K562 (cell line): ENCODE measurements at regions not wholly inside any gene's neighbourhood (a gene's known extent, or its start where the extent isn't known, plus 50 kb on each side); places are given as distances from the start of the nearest gene placed in this dataset.

Source experiments
- MYC ChIP-seq, 2 experiments: fragments of 250-450 bp in 1 of 2; sonication (Bioruptor Pico) in 1 of 2; IDR thresholded peaks; 2 replicates each; pipeline versions ENCODE4 v1.5.1 to v1.6.1; 2012 to 2021; ENCODE audit warnings: low read depth in 2 of 2, borderline replicate concordance in 1 of 2, improper control_type of control experiment in 1 of 2, low read length in 1 of 2, mild to moderate bottlenecking in 1 of 2, moderate library complexity in 1 of 2
- POLR2AphosphoS5 ChIP-seq: IDR thresholded peaks from 2 replicates; pipeline ENCODE4 v1.6.1; 2011; ENCODE audit warnings: mild to moderate bottlenecking, low read depth, low read length, moderate library complexity; ENCODE audit not compliant: control insufficient read depth, insufficient read depth
- RAD21 ChIP-seq, 2 experiments: fragments of 250-450 bp in 1 of 2; fragments of 450-650 bp in 1 of 2; sonication (Bioruptor Pico) in 1 of 2; formaldehyde crosslinking in 1 of 2; IDR thresholded peaks in 1 of 2; conservative IDR thresholded peaks in 1 of 2; 2 replicates each; pipeline versions ENCODE4 v1.4.0 to v1.8.0; 2020 to 2022; ENCODE audit warnings: mild to moderate bottlenecking in 2 of 2, moderate library complexity in 1 of 2
- RFX5 ChIP-seq: IDR thresholded peaks from 2 replicates; pipeline ENCODE4 v1.6.1; 2011; ENCODE audit warnings: low read depth, mild to moderate bottlenecking, improper control_type of control experiment, low read length
- ZBTB7A ChIP-seq: IDR thresholded peaks from 2 replicates; pipeline ENCODE4 v1.6.1; 2011; ENCODE audit warnings: low read depth, mild to moderate bottlenecking, low read length, moderate library complexity, borderline replicate concordance; ENCODE audit not compliant: control insufficient read depth
- ZNF780A ChIP-seq: fragments of 250-450 bp; sonication (Bioruptor Pico); IDR thresholded peaks from 2 replicates; pipeline ENCODE4 v1.5.0; 2021; ENCODE audit warnings: mild to moderate bottlenecking

- TF ChIP-seq RAD21 (CRISPR knock-in tag; conservative IDR thresholded peaks at IDR 0.05 in 1 of 2, IDR thresholded peaks at IDR 0.05 in 1 of 2) (no peak), RFX5 (no peak), ZBTB7A (no peak), ZNF780A (CRISPR knock-in tag) (no peak), MYC (IDR thresholded peaks at IDR 0.05; ENCODE audit: low read depth, low read length) (no peak), MYC (CRISPR knock-in tag; IDR thresholded peaks at IDR 0.05; ENCODE audit: borderline replicate concordance, low read depth) (no peak), POLR2AphosphoS5 (no peak)
These were observed 282.5 kb upstream of the AMIGO2 start for GRCh38 chr12:47362126-47362705.
